GM12892 (cell line): ENCODE measurements at regions not wholly inside any gene's neighbourhood (a gene's known extent, or its start where the extent isn't known, plus 50 kb on each side); places are given as distances from the start of the nearest gene placed in this dataset.
"Not testable (repeated sequence)": the region's sequence is repeated elsewhere in the genome, so short reads cannot be mapped to it uniquely, and the experiment has no call there.

ENCODE experiments used
- DNase-seq: peaks from one replicate; pipeline ENCODE4 v3.0.0; 2011; ENCODE audit not compliant: insufficient read length
- FAIRE-seq: peaks from 2 replicates; lab custom pipeline; 2011; peaks lifted over from hg19 to GRCh38; lab: Jason Lieb, UNC
- POLR2A ChIP-seq: IDR thresholded peaks from 2 replicates; pipeline ENCODE4 v1.6.1; 2011; ENCODE audit warnings: low read depth, low read length, control low read depth
- POLR2AphosphoS5 ChIP-seq: IDR thresholded peaks from 2 replicates; pipeline ENCODE4 v1.6.1; 2011; ENCODE audit warnings: low read depth, low read length, control low read depth
- TAF1 ChIP-seq: IDR thresholded peaks from 2 replicates; pipeline ENCODE4 v1.6.1; 2011; ENCODE audit warnings: low read depth, mild to moderate bottlenecking, control low read depth, low read length, borderline replicate concordance

DNA sequence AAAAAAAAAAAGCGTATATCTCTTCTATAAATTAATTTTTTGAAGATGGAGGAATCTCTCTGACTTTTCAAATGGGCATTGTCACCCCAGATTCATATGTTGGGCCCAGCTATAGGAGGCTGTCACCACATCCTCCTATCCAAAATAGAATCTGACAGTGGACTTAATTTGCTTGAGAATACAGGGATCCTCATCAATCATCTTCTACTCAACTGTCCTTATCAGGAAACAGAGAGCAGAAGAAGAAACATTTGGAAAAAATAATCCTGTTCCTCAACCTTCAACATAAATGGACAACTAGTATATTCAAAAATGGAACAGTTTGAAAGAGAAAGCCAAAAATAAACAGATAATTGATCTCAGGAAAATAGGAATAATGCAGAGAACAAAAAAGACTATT lies 725.4 kb upstream of the INTU start:
- FAIRE-seq (no peak), DNase-seq (no peak)
- no peak for TF ChIP-seq POLR2AphosphoS5
- TF ChIP-seq TAF1 = no peak
- no peak for TF ChIP-seq POLR2A

DNA sequence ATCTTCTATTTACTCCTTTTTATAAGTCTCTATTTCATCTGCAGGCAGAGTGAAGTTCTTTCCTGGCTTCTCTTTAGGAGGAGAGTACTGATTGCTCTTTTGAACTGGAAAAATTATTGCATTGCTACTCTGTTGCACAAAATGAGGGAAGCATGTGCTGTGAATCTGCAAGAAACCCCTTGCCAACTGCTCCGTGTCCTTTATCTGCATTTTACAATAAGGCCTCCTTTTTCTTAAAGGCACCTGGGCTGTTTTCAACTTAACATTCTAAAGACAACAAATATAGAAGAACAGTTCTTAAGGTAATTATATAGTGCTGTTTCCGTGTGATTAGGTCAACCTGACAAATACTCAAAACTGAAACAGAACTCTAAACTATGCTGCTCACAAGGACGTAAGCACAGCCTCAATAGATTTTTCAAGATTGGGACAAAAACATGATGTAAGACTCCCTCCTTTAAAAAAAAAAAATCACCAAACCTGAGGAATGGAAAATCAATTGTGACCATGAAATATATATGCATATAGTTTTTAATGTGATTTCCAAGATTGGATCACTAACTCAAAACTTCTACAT lies 716.6 kb upstream of the INTU start:
- FAIRE-seq = no peak
- DNase-seq = no peak
- TF ChIP-seq TAF1 (no peak), POLR2AphosphoS5 (no peak), POLR2A (no peak)

DNA sequence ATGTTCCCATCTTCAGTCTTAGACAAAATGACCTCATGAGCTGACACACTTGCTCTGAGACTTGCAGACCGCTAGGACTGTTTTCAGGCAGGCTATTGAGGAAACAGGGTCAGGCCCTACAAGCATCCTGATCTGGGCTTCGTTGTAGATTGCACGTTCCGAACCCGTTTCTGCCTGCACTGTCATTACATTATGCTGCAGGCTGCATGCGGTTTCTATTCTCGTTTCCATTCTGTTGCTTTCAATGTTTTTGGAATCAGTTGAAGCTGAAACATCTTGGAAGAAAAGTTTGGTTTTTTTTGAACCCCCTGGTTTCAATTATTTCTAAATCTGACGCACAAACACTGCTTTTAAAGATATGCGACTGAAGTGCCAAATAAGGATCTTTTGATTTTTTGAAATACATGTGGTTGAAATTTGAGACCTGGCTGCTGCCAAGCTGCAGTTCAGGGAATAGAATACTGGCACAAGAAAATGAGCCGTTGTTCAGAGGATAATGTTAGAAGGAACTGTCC lies 716.1 kb upstream of the INTU start:
- no peak for TF ChIP-seq POLR2AphosphoS5
- no peak for TF ChIP-seq TAF1
- no peak for TF ChIP-seq POLR2A
- no peak for FAIRE-seq
- DNase-seq = no peak

DNA sequence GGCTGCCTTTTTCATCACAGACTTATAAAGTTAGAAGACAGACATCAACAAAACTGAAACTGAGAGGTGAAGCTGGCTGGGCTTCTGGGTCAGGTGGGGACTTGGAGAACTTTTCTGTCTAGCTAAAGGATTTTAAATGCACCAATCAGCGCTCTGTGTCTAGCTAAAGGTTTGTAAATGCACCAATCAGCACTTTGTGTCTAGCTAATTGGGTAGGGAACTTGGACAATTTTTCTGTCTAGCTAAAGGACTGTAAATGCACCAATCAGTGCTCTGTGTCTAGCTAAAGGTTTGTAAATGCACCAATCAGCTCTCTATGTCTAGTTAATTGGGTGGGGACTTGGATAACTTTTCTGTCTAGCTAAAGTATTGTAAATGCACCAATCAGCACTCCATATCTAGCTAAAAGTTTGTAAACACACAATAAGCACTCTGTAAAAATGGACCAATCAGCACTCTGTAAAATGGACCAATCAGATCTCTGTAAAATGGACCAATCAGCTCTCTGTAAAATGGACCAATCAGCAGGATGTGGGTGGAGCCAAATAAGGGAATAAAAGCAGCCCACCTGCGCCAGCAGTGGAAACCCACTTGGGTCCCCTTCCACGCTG lies 710.3 kb upstream of the INTU start:
- FAIRE-seq, DNase-seq: not testable (repeated sequence)

DNA sequence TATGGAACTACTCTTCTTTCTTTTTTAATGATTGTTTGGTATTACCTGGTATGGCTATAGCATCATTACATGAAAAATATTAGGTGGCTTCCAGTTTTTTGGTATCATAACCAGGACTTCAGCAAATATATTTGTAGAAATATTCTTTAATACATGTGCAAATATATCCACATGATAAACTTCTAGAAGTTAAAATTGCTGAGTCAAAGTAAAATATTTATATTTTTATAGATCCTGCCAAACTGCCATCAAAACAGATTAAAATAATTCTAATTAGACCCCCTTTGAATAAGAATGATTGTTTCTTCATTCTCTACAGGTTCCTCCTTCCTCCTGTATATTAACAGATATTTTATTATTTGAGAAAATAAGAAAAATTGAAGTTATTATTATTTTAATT lies 708.5 kb upstream of the INTU start:
- no peak for TF ChIP-seq POLR2AphosphoS5
- FAIRE-seq = no peak
- DNase-seq = no peak

DNA sequence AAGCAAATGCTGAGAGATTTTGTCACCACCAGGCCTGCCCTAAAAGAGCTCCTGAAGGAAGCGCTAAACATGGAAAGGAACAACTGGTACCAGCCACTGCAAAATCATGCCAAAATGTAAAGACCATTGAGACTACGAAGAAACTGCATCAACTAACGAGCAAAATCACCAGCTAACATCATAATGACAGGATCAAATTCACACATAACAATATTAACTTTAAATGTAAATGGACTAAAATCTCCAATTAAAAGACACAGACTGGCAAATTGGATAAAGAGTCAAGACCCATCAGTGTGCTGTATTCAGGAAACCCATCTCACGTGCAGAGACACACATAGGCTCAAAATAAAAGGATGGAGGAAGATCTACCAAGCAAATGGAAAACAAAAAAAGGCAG lies 702.7 kb upstream of the INTU start:
- DNase-seq, FAIRE-seq: not testable (repeated sequence)

DNA sequence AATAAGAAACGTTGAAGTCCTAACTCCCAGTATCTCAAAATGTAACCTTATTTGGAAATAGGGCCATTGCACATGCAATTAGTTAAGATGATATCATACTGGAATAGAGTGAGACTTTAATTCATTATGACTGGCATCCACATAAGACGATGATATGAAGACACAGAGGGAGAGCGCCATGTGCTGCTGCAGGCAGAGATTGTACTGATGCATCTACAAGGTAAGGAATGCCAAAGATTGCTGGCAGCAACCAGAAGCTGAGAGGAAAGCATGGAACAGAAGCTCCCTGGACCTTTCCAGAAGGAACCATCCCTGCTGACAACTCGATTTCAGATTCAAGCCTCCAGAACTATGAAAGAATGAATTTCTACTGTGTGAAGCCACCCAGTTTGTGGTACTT lies 697.0 kb upstream of the INTU start:
- TF ChIP-seq TAF1 (no peak), POLR2AphosphoS5 (no peak), POLR2A (no peak)
- DNase-seq = no peak
- no peak for FAIRE-seq

DNA sequence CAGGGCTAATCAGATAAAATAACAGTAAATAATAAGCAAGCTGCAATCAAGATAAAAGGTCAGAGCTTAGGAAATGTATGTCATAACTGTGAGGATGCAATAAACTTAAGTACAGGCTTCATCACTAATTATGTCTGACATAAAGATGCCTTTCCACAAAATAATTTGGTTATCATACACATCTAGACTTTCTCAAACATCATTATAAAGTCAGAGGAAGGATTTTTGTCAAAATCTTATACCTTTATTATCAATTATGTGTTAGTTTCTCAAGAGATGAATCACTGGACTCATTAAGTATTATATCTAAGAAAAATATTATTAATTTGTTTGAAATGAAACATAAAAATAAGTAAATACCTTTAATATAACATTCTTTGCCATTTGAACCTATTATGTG lies 695.4 kb upstream of the INTU start:
- TF ChIP-seq POLR2A (no peak), TAF1 (no peak), POLR2AphosphoS5 (no peak)
- FAIRE-seq = no peak
- no peak for DNase-seq

DNA sequence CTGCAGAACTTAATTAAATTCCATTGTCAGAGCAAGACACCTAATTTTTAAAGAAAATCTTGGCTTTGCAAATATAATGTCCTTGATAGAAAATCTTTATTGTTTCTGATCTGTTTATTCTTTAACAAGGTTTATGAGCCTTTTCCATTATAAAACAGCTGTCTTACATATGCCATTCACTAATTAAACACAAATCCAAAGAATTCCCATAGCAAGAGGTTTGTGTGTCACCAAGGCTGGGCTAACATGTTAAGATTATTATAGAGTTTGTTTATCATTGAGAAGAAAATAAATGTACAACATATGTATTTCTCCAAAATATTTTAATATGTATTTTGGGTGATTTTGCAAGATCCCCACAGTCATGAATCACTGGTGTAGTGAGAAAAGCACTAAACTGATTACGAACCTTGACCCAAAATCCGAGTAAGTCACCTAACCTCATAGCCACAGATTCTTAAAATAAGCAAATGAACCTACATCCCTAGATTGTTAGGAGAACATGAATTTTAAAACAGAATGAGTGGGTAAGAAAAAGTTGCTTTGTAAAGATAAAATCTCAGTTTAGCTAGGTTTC lies 694.8 kb upstream of the INTU start:
- FAIRE-seq = no peak
- DNase-seq = no peak
- TF ChIP-seq POLR2A = no peak
- TF ChIP-seq POLR2AphosphoS5 = no peak
- TF ChIP-seq TAF1 = no peak

DNA sequence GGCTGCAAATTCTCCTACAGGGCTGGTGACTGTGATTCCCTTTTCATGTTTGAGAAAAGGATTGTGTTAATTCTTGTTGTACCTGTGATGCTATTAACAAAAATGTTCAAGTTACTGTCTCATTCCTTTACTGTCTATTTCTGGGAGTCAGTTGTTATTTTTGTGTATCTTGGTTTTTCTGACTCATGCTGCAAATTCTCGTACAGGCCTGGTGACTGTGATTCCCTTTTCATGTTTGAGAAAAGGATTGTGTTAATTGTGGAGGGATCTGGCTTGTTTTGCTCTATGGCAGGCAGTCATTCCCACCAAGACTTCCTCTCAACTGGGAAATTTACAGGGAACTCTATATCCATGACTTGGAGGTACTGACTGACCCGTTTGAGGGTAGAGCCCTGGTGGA lies 693.4 kb upstream of the INTU start:
- TF ChIP-seq TAF1 (no peak), POLR2AphosphoS5 (no peak), POLR2A (no peak)
- FAIRE-seq (no peak), DNase-seq (no peak)

DNA sequence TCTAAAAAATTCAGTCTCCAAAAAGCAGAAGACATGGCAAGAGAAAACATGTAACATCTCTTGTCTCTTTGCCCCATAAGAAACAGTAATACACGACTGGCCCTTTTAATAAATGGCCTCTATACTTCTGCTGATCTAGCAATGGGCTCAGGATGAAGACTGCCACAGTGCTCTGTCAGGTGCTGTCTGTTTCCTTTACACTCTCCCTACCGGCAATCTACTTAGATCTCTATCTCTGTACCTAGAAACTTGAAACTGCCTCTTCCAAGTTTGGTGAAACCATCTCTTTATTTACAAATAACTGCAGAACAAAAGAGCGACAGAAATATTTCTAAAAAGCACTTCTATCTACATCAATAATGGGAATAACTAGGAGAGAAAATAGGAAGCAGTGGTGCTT lies 685.2 kb upstream of the INTU start:
- DNase-seq (no peak), FAIRE-seq (no peak)
- TF ChIP-seq POLR2A (no peak), POLR2AphosphoS5 (no peak), TAF1 (no peak)

DNA sequence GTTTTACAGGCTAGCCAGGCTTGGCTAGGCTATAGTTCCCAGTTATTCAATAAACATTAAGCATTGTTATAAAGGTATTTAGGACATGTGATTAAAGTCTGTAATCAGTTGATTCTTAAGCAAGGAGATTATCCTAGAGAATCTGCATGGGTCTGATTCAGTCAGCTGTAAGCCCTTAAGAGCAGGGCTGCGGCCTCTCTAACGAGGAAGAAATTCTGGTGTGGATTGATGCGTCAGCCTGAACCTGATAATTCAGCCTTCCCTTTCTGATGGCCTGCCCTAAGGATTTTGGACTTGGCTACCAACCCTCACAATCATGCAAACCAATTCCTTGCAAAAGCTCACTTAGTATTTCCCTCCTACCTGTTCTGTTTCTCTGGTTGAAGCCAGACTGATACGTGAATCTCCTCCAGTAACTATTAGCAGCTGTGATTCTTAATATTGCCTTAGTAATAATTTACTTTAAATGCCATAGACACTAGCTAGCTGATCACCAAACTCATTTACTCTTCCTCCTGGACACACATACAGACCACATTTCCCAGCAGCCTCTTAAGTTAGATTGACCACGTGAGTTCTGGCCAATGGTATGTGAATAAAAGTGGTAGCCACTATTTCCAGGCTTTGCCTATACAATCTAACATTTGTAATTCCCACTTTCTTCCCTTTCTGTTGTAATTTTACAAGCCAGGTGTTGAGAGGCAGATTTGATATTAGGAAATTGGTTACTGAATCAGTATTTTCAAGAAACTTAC lies 678.0 kb upstream of the INTU start:
- FAIRE-seq (no peak), DNase-seq (no peak)
- TF ChIP-seq POLR2AphosphoS5 (no peak), POLR2A (no peak), TAF1 (no peak)
